Occipital lobe (tissue), 1 donor: ENCODE measurements at regions not wholly inside any gene's neighbourhood (a gene's known extent, or its start where the extent isn't known, plus 50 kb on each side); places are given as distances from the start of the nearest gene placed in this dataset.

ENCODE experiments used
- DNase-seq: peaks from one replicate; lab custom pipeline; 2025; lab: John Stamatoyannopoulos, UW

GRCh38 chr12:102781117-102781516 is 135.9 kb downstream of the PAH start:
- no peak for DNase-seq

- no peak for DNase-seq
Measured at GRCh38 chr12:102776041-102776440, 141.0 kb downstream of the PAH start.

- DNase-seq, result peak; percentile 29
Measured at GRCh38 chr12:102769323-102769916, 147.6 kb downstream of the PAH start.

GRCh38 chr12:102766961-102767360 is 150.1 kb downstream of the PAH start:
- DNase-seq, result no peak

- no peak for DNase-seq
Measured at GRCh38 chr12:102765736-102766135, 151.3 kb downstream of the PAH start.

- DNase-seq, result no peak
Measured at GRCh38 chr12:102763471-102763870, 153.6 kb downstream of the PAH start.

- DNase-seq, result no peak
Measured at GRCh38 chr12:102763061-102763460, 154.0 kb downstream of the PAH start.

- no peak for DNase-seq
Measured at GRCh38 chr12:102760322-102760721, 156.7 kb downstream of the PAH start.

- DNase-seq, result no peak
Measured at GRCh38 chr12:102759466-102759865, 157.6 kb downstream of the PAH start.

- DNase-seq, result no peak
Measured at GRCh38 chr12:102757882-102758226, 159.2 kb downstream of the PAH start.

- peak; percentile 17 for DNase-seq
Measured at GRCh38 chr12:102757154-102757881, 159.7 kb downstream of the PAH start.

GRCh38 chr12:102756530-102756929 is 160.5 kb downstream of the PAH start:
- no peak for DNase-seq

GRCh38 chr12:102755266-102755665 is 161.8 kb downstream of the PAH start:
- DNase-seq, result no peak

GRCh38 chr12:102753802-102754201 is 163.2 kb downstream of the PAH start:
- DNase-seq, result no peak

- DNase-seq, result no peak
Measured at GRCh38 chr12:102748704-102749103, 168.3 kb downstream of the PAH start.

GRCh38 chr12:102746963-102747362 is 170.1 kb downstream of the PAH start:
- DNase-seq, result no peak

GRCh38 chr12:102745971-102746600 is 171.0 kb downstream of the PAH start:
- DNase-seq, result no peak

GRCh38 chr12:102741196-102741595 is 175.8 kb downstream of the PAH start:
- DNase-seq, result no peak

GRCh38 chr12:102740141-102740955 is 176.7 kb downstream of the PAH start:
- no peak for DNase-seq

GRCh38 chr12:102736328-102736727 is 180.7 kb downstream of the PAH start:
- DNase-seq, result no peak

GRCh38 chr12:102735104-102735503 is 181.9 kb downstream of the PAH start:
- no peak for DNase-seq

- no peak for DNase-seq
Measured at GRCh38 chr12:102730996-102731395, 186.0 kb downstream of the PAH start.
